Glomerular visceral epithelial cell (primary cell): ENCODE measurements at regions not wholly inside any gene's neighbourhood (a gene's known extent, or its start where the extent isn't known, plus 50 kb on each side); places are given as distances from the start of the nearest gene placed in this dataset.
"Not testable (repeated sequence)": the region's sequence is repeated elsewhere in the genome, so short reads cannot be mapped to it uniquely, and the experiment has no call there.

Experiments
- DNase-seq: peaks from one replicate; pipeline ENCODE4 v3.0.0-alpha.2; 2016; ENCODE audit errors: extremely low spot score

DNA sequence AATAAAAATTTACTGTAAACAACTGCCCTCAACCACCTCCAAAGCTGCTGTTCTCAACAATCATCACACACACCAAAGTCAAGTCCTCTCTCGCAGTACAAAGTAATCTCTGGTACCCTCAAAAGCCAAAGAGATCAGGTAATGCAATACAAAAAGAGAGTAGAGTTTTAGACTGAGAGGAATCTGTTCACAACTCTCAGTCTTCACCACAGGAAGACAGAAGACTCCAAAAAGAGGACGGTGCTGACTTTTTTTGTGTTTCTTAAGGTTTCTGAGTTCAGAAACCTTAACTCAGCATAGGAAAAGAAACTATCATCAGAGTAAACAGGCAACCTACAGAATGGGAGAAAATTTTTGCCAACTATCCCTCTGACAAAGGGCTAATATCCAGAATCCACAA is 1072.3 kb upstream of the DIAPH2 start:
- DNase-seq, result no peak

DNA sequence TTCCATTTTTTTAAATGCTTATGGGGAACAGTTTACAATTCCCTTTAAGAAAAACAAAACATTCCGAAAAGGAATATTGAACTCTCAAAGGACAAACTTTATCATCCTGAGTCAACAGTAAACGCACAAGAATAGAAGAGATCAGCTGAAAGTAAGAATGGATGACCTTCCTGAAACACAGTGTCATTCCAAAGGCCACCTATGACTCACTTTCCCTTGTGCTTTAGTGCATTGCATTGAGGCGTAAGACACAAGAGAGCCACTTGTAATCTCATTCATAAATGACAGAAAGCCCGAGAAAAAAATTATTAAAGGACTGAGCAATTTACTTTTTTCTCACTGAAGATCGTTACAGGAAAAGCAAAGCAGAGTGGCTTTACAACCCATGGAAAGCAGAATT is 1062.4 kb upstream of the DIAPH2 start:
- no peak for DNase-seq

DNA sequence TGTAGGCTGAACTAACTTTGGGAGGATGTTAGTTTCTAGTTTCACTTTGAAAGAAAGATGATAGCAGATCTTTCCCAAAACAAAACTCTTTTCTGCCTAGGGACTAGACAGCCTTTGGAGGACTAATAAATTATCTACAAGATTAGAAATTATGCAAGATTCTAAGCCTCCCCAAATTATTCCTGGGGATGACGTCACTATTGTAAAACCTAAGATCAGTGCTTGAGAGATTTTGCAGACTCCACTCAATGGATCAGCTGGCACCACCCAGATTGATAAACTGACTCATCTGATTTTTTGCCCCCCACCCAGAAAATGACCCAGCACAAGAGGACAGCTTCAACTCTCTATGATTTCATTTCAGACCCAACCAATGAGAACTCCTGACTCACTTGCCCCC is 1057.9 kb upstream of the DIAPH2 start:
- no peak for DNase-seq

DNA sequence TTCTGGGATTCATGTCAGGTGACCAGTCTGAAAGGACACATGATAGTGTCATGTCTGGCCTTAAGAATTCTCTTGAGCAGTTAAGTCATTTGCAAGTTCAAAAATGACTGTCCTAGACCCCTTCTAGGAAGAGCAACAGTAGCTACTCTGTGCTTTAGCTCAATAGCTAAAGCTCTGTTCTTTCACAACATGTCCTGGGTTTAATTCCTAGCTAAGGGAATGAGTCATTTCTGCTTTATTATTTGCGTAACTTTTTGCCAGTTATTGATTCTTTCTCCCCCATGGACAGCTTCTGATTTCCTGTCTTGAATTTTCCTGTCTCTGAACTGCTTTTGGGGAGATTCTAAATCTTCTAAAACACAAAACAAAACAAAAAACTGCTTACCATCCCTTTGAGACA is 1055.8 kb upstream of the DIAPH2 start:
- no peak for DNase-seq

DNA sequence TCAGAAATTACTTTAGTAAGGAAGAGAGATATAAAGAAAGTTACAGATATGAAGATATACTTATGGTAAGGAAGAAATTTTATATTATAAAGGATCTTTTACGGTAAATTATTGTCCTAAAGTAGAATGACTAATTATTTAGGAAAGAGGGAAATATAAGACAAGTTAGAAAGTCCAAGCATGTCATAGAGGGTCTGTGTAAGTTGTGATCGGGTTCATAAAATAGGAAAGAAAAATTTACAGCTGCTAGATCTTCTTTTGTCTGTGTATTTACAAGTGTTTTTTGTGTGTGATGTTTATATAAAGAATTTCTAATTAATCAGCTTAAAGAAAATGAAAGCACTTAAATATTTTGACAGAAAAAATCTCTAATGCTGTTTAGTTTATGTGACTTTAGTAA is 1054.9 kb upstream of the DIAPH2 start:
- DNase-seq, result no peak

GRCh38 chrX:95640226-95640625 is 1044.4 kb upstream of the DIAPH2 start:
- DNase-seq, result no peak

GRCh38 chrX:95645738-95646137 is 1038.9 kb upstream of the DIAPH2 start:
- no peak for DNase-seq

DNA sequence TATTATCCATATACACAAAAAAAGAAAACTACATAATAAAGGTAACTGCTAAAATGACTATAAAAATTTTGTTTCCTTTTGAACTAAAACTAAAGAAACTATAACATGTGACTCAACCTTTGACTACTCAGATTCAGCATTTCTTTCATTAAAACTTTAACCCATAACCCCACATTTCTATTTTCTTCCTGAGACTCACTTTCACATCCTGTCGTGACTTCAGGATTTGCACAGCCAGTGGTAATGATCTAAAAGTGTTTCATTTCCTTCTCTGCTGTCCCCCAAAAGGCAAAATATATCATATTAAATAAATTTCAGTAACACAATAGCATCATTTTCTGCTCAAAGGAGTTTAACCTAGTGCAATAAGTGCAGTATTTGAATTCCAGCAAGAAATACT is 1022.4 kb upstream of the DIAPH2 start:
- DNase-seq, result no peak

GRCh38 chrX:95666056-95666455 is 1018.6 kb upstream of the DIAPH2 start:
- DNase-seq, result no peak

DNA sequence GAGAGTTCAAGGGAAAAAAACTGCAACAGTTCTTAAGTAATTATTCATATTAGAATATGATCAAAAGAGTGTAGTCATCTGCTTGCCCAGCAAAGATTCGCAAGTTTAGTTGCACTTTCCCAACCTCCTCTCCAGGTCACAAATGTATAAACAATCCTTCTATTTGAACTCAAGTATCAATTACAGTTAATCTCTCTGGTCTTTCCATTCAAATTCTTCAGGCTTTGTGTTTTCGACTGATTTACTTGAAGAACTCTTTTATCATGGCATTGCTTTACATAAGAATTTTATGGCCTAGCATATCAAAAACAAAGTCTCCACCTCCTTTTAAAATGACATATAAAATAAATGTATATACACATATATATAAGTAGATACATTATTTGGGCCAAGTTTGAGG is 1009.6 kb upstream of the DIAPH2 start:
- DNase-seq, result no peak

DNA sequence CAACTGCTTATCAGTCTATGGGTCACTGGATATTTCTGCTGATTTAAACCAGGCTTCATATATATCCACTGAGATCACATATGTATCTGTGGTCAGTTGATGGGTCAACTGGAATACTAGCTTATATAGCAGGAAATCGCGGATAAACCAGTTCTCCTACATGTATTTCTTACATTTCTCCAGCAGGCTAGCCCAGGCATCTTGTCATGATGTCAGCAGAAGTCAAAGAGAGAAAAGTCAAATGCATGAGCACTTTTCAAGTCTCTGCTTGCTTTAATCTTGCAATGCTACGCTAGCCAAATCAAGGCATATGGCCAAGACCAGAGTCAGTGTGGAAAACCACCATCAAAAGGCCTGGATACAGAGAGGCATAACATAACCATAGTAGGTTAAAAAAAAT is 1008.8 kb upstream of the DIAPH2 start:
- DNase-seq, result no peak

GRCh38 chrX:95678679-95679078 is 1006.0 kb upstream of the DIAPH2 start:
- no peak for DNase-seq

DNA sequence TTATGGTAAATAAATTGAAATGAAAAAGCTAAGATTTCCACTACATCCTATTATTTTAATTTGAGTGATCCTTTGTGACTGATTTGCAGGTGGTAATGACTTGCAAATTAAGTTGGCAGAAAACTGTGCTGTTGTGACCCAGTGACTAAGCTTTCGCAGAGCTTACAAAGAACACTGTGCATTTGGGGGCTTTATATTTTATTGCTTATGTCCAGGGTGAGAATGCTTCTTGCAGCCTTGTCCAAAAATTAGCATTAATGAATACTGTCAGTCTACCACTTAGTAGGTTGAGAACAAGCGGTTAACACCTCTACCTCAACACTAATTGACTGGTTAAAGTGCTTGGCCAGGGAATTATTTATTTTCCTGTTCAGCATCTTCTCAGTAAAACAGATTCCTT is 991.3 kb upstream of the DIAPH2 start:
- DNase-seq, result no peak

DNA sequence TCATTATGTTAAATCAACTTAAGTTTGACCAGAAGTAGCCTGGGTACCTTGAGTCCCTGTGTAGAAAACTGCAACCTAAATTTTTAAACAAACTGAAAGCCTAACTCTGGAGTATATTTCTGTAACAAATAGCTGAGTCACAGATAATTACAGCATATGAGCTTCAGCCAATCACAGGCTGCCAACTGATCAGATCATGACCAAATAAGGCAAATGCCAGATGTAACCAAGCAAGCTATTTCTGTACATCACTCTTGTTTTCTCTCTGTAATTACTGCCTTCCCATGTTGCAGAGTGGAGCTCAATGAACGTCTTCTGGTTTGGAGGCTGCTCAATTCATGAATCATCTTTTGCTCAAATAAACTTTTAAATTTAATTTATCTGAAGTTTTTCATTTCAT is 980.9 kb upstream of the DIAPH2 start:
- no peak for DNase-seq

DNA sequence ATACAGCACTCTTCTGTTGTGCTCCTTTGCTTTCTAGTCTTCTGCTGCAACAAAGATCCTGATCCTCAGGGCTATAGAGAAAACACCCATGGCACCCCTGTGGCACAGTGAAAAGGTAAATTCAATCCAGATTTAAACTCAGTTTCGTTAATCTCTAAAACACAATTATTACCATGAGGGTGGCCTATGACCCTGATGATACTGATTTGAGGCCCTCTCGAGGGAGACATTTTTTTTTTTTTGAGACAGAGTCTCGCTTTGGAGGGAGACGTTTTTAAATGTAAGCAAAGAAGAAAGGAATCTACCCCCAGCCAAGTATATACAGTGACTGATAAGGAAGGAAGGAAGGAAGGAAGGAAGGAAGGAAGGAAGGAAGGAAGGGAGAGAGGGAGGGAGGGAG is 967.8 kb upstream of the DIAPH2 start:
- DNase-seq, result no peak

GRCh38 chrX:95718746-95719145 is 965.9 kb upstream of the DIAPH2 start:
- no peak for DNase-seq

- DNase-seq, result no peak
These were observed 963.6 kb upstream of the DIAPH2 start for GRCh38 chrX:95721011-95721410.

DNA sequence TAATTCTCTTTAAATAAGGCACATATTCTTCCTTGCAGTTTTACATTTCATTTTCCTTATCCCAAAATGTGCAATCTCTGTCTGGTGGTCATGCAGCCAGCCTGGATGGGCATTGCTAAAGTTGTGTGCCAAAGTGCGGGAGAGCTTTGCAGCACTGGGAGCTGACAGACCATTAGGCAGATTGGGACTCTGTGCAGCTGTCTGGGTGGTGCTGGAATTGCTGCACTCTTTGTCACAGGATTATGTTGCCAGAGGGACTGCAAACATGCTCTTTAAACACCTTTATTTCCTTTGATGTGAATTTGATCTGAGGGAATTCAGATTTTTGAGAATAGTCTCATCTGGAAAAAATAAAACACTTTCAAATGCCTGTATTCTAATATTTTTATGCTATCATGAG is 956.2 kb upstream of the DIAPH2 start:
- no peak for DNase-seq

- no peak for DNase-seq
These were observed 955.2 kb upstream of the DIAPH2 start for GRCh38 chrX:95729401-95729800.

- DNase-seq, result no peak
These were observed 951.2 kb upstream of the DIAPH2 start for GRCh38 chrX:95733426-95733825.

DNA sequence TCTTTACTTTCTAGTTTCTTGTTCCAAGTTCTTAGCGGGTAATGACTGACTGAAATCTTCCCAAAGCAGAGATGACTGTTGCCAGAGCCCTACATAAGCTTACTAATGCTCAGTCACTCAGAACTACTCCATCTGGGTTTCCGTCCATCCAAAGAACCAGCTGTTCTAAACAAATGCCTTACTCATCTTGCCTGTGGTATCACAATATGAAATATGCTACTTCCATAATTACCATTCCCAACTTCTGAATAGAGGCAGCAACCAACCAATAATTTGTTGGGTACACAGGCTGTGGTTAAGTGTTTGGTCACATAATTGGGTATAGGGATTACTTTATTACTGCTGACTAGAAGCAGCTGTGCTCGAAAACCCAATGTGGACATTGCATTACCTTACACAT is 930.2 kb upstream of the DIAPH2 start:
- DNase-seq, result no peak

GRCh38 chrX:95760356-95760755 is 924.3 kb upstream of the DIAPH2 start:
- no peak for DNase-seq

- DNase-seq, result no peak
These were observed 921.9 kb upstream of the DIAPH2 start for GRCh38 chrX:95762716-95763115.

DNA sequence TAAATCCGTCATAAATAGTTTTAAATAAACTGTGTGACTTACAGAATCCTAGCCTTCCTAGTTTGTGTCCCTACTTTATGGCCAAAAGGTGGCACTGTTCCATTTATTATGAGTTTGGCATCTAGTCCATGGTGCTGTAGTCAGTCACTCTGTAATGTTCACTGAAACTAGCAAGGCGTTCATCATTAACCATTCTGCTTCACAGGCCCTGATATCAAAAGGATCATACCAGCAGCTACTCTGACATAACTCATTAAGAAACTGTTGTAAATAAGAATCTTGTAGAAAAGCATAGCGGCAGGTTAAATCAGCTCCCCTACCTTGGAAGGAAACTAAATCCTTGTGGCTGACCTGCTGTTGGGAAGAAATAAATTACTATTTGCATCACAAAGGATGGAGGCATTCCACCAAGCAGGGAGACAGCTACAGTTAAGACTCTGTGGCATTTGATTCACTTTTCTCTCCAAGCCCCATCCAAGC is 919.6 kb upstream of the DIAPH2 start:
- DNase-seq, result peak; percentile 0

DNA sequence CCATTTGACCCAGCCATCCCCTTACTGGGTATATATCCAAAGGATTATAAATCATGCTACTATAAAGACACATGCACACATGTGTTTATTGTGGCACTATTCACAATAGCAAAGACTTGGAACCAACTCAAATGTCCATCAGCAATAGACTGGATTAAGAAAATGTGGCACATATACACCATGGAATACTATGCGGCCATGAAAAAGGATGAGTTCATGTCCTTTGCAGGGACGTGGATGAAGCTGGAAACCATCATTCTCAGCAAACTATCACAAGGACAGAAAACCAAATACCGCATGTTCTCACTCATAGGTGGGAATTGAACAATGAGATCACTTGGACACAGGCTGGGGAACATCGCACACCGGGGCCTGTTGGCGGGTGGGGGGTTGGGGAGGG is 913.4 kb upstream of the DIAPH2 start:
- not testable (repeated sequence) for DNase-seq
